ENCODE measurements at regions not wholly inside any gene's neighbourhood (a gene's known extent, or its start where the extent isn't known, plus 50 kb on each side); places are given as distances from the start of the nearest gene placed in this dataset.

- H3K9me3 ChIP-seq: no peaks in the 10 kb centered on the region
- peaks cover 0 to 5% of the 10 kb centered on the region in 2 experiments; a peak in 1 of 4 replicates for H3K4me1 ChIP-seq (ENCODE audit: control insufficient read depth in 1 of 2, insufficient read depth in 2 of 2, low read depth in 1 of 2, low read length in 1 of 2)
- no peaks in the 10 kb centered on the region for H3F3A ChIP-seq (replicated peaks; ENCODE audit: insufficient read depth)
- no peak overlapping the region for H3K4me2 ChIP-seq
- H3K27ac ChIP-seq (ENCODE audit: low read depth in 2 of 2, low read length in 1 of 2): no peak overlapping the region
- no peak overlapping the region for H2AFZ ChIP-seq (ENCODE audit: low read depth)
- no peak for DNase-seq
- POLR2A ChIA-PET: interaction anchor here (0.6 kb wide), 1 partner anchor 186 kb away, joined by 4 read pairs; no protein-coding TSS in a partner anchor
- no peak for TF ChIP-seq GATA2 (CRISPR knock-in tag; IDR thresholded peaks at IDR 0.05)
- TF ChIP-seq SIN3A (IDR thresholded peaks at IDR 0.05; ENCODE audit: borderline replicate concordance, low read depth, low read length): no peak
- TF ChIP-seq USF2 (IDR thresholded peaks at IDR 0.05; ENCODE audit: borderline replicate concordance, low read depth, low read length): no peak
- TF ChIP-seq IRF3 (IDR thresholded peaks at IDR 0.05; ENCODE audit: low read depth, low read length): no peak
- TF ChIP-seq FOXM1 (IDR thresholded peaks at IDR 0.05; ENCODE audit: low read depth): no peak
- no peak for TF ChIP-seq RFX5 (IDR thresholded peaks at IDR 0.05; ENCODE audit: low read length)
- TF ChIP-seq SMC3 (IDR thresholded peaks at IDR 0.05; ENCODE audit: low read depth, low read length): no peak
- TF ChIP-seq RAD21 (IDR thresholded peaks at IDR 0.05; ENCODE audit: low read length): no peak
- no peak for TF ChIP-seq CTCF (IDR thresholded peaks at IDR 0.05)
- H3K4me3 ChIP-seq (ENCODE audit: low read depth in 2 of 2, low read length in 1 of 2): no peak overlapping the region
- H3K36me3 ChIP-seq (replicated peaks in 1 of 2; ENCODE audit: control insufficient read depth in 1 of 2, insufficient read depth in 2 of 2, low read length in 1 of 2): no peaks in the 10 kb centered on the region
- WGBS (ENCODE audit: low lambda C conversion rate): 80% methylated on average over 3 of the region's 3 CpGs
- H4K20me1 ChIP-seq (ENCODE audit: insufficient read depth): no peaks in the 10 kb centered on the region
- no peaks in the 10 kb centered on the region for H3K79me2 ChIP-seq (ENCODE audit: insufficient read depth)
- H3K9ac ChIP-seq: no peak overlapping the region
- CTCF ChIA-PET: interaction anchor here (0.7 kb wide), 1 partner anchor 34 kb away, joined by 3 read pairs; no protein-coding TSS in a partner anchor
- no peaks in the 10 kb centered on the region for H3K27me3 ChIP-seq (ENCODE audit: insufficient read depth)
- H3K9me2 ChIP-seq: no peaks in the 10 kb centered on the region
Measured at GRCh38 chr6:119587537-119587936, 238.0 kb upstream of the MAN1A1 start.

GRCh38 chr6:119586250-119586882, 236.8 kb upstream of the MAN1A1 start:
- TF ChIP-seq ELF1 (IDR thresholded peaks at IDR 0.05): no peak
- Histone ChIP-seq H3K79me2 (ENCODE audit: insufficient read depth) (no peaks in the 10 kb centered on the region), H3K9me2 (no peaks in the 10 kb centered on the region), H3K4me3 (ENCODE audit: low read depth in 2 of 2, low read length in 1 of 2) (no peak overlapping the region), H3K27me3 (ENCODE audit: insufficient read depth) (no peaks in the 10 kb centered on the region), H2AFZ (ENCODE audit: low read depth) (no peak overlapping the region), H3K36me3 (replicated peaks in 1 of 2; ENCODE audit: control insufficient read depth in 1 of 2, insufficient read depth in 2 of 2, low read length in 1 of 2) (no peaks in the 10 kb centered on the region), H3K9me3 (no peaks in the 10 kb centered on the region), H4K20me1 (ENCODE audit: insufficient read depth) (no peaks in the 10 kb centered on the region), H3K9ac (no peak overlapping the region), H3K27ac (ENCODE audit: low read depth in 2 of 2, low read length in 1 of 2) (no peak overlapping the region), H3K4me2 (no peak overlapping the region), H3K4me1 (ENCODE audit: control insufficient read depth in 1 of 2, insufficient read depth in 2 of 2, low read depth in 1 of 2, low read length in 1 of 2) (peaks cover 0 to 4% of the 10 kb centered on the region in 2 experiments; a peak in 1 of 4 replicates), H3F3A (replicated peaks; ENCODE audit: insufficient read depth) (no peaks in the 10 kb centered on the region)
- ChIA-PET CTCF (no interaction called here), POLR2A (no interaction called here)
- DNase-seq: no peak
- 88% methylated on average over 3 of the region's 3 CpGs for WGBS (ENCODE audit: low lambda C conversion rate)
